A673 (cell line): ENCODE measurements at regions not wholly inside any gene's neighbourhood (a gene's known extent, or its start where the extent isn't known, plus 50 kb on each side); places are given as distances from the start of the nearest gene placed in this dataset.

ENCODE experiments used
- BruUV-seq: library from RNA; stranded (reverse); fragments of 400-500 nt; replicated peaks from 2 replicates; lab custom pipeline; 2021; lab: Mats Ljungman, UMichigan
- CTCF ChIA-PET: fragments of 300-600 bp; sonication (Branson Sonifier 250); formaldehyde crosslinking; loops from one replicate; lab custom pipeline; 2022; ENCODE audit warnings: antibody characterized with exemption; lab: Charles Lee
- POLR2A ChIA-PET: fragments of 300-600 bp; sonication (Branson Sonifier 250); formaldehyde crosslinking; loops from one replicate; lab custom pipeline; 2022; ENCODE audit warnings: antibody characterized with exemption; ENCODE audit not compliant: low non-redundant PET; lab: Charles Lee
- DNase-seq: peaks from one replicate; pipeline ENCODE4 v3.0.0-alpha.2; 2015; ENCODE audit warnings: low spot score
- H3K27ac ChIP-seq: fragments of 200-600 bp; sonication (generic); 2 replicates; pipeline ENCODE4 v1.5.1; 2016; ENCODE audit warnings: mixed run types, low read depth, mild to moderate bottlenecking, mixed read lengths, antibody characterized with exemption, low read length; ENCODE audit not compliant: poor library complexity, severe bottlenecking
- H3K27me3 ChIP-seq: fragments of 200-600 bp; sonication (generic); replicated peaks from 2 replicates; pipeline ENCODE4 v1.6.1; 2017; ENCODE audit warnings: mixed run types, low read depth, mild to moderate bottlenecking, mixed read lengths, antibody characterized with exemption, low read length; ENCODE audit not compliant: insufficient read depth, poor library complexity
- H3K36me3 ChIP-seq: fragments of 200-600 bp; sonication (generic); 2 replicates; pipeline ENCODE4 v1.6.1; 2016; ENCODE audit warnings: mixed run types, mild to moderate bottlenecking, mixed read lengths, antibody characterized with exemption, low read length; ENCODE audit not compliant: insufficient read depth, poor library complexity, severe bottlenecking
- H3K4me1 ChIP-seq: fragments of 200-600 bp; sonication (generic); 2 replicates; pipeline ENCODE4 v1.6.1; 2017; ENCODE audit warnings: mixed run types, mild to moderate bottlenecking, mixed read lengths, antibody characterized with exemption, low read length; ENCODE audit not compliant: insufficient read depth, poor library complexity, severe bottlenecking
- H3K4me3 ChIP-seq: fragments of 200-600 bp; sonication (generic); 2 replicates; pipeline ENCODE4 v1.5.1; 2016; ENCODE audit warnings: low read depth, mixed run types, mild to moderate bottlenecking, mixed read lengths, low read length; ENCODE audit not compliant: poor library complexity, severe bottlenecking
- H3K9me3 ChIP-seq: fragments of 200-600 bp; sonication (generic); 2 replicates; pipeline ENCODE4 v1.6.1; 2016; ENCODE audit warnings: mixed run types, low read depth, mild to moderate bottlenecking, mixed read lengths, antibody characterized with exemption, low read length; ENCODE audit not compliant: poor library complexity, severe bottlenecking
- EZH2 ChIP-seq: fragments of 200-600 bp; sonication (generic); IDR thresholded peaks from 2 replicates; pipeline ENCODE4 v1.6.1; 2017; ENCODE audit warnings: borderline replicate concordance, low read depth, mild to moderate bottlenecking, mixed read lengths, antibody characterized with exemption, low read length; ENCODE audit not compliant: poor library complexity, severe bottlenecking
- intact Hi-C: fragments of 100-400 bp; cut with micrococcal nuclease; formaldehyde crosslinking; loops from one replicate; pipeline ENCODE4 v1.10.0; 2022; ENCODE audit not compliant: unreplicated experiment
- TF ChIP-seq, protein P1 (sequence below): fragments of 300-800, 200-600 bp; sonication (generic); conservative IDR thresholded peaks from 2 replicates; pipeline ENCODE4 v1.5.1; 2017; ENCODE audit warnings: low read depth, mild to moderate bottlenecking, antibody characterized with exemption, low read length, moderate library complexity, mixed read lengths

DNA sequence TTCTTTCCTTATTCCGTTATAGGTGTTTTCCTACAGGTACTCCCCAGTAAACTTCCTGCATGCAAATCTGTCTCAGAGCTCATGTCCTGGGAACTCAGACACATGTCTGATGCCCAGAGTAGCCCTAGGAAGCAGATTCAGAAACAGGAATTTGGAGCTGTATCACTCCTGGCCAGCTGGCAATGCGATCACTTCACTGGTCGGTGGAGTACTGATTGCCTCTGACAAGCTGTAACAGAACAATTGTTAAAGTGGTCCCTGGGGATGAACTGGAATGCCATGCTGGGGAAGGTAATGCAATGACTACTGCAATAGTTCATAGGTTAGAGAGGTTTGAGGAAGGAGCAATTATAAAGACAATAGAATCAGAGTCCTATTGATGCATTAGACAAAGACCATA is 131.6 kb upstream of the DOCK10 start:
- no peaks in the 10 kb centered on the region for H3K27me3 ChIP-seq
- no peaks in the 10 kb centered on the region for H3K9me3 ChIP-seq
- TF ChIP-seq, protein P1, sequence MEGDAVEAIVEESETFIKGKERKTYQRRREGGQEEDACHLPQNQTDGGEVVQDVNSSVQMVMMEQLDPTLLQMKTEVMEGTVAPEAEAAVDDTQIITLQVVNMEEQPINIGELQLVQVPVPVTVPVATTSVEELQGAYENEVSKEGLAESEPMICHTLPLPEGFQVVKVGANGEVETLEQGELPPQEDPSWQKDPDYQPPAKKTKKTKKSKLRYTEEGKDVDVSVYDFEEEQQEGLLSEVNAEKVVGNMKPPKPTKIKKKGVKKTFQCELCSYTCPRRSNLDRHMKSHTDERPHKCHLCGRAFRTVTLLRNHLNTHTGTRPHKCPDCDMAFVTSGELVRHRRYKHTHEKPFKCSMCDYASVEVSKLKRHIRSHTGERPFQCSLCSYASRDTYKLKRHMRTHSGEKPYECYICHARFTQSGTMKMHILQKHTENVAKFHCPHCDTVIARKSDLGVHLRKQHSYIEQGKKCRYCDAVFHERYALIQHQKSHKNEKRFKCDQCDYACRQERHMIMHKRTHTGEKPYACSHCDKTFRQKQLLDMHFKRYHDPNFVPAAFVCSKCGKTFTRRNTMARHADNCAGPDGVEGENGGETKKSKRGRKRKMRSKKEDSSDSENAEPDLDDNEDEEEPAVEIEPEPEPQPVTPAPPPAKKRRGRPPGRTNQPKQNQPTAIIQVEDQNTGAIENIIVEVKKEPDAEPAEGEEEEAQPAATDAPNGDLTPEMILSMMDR: no peak
- no peak for TF ChIP-seq EZH2
- ChIA-PET CTCF (no interaction called here), POLR2A (no interaction called here)
- H3K27ac ChIP-seq: no peak overlapping the region
- DNase-seq: no peak
- intact Hi-C loops: no loop called here
- BruUV-seq: no TSS peak
- H3K36me3 ChIP-seq: no peaks in the 10 kb centered on the region
- no peak overlapping the region for H3K4me3 ChIP-seq
- no peaks in the 10 kb centered on the region for H3K4me1 ChIP-seq

DNA sequence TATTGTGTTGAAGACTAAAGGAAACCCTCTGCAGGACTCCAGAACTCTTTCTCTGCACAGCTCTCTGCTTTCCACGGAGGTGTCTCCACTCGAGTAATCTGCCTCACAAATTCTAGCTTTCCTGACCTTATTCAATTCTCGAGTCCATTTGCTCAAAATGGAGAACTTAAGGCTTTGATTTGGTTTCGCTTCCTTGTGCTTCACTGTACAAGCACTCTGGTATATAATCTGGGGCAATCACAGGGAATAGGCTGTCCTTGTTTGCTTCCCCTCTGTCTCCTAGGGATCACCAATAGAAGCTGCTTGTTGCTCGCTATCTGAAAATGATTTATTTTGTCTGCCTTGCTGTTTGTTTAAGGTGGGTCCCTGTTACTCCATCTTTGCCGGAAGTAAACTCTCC is 129.1 kb upstream of the DOCK10 start:
- ChIA-PET CTCF (no interaction called here), POLR2A (no interaction called here)
- BruUV-seq: no TSS peak
- no peak overlapping the region for H3K27ac ChIP-seq
- no peak for DNase-seq
- H3K4me1 ChIP-seq: no peaks in the 10 kb centered on the region
- no peak overlapping the region for H3K4me3 ChIP-seq
- intact Hi-C loops: no loop called here
- H3K9me3 ChIP-seq: no peaks in the 10 kb centered on the region
- TF ChIP-seq, protein P1: no peak
- TF ChIP-seq EZH2: no peak
- no peaks in the 10 kb centered on the region for H3K36me3 ChIP-seq
- H3K27me3 ChIP-seq: no peaks in the 10 kb centered on the region

DNA sequence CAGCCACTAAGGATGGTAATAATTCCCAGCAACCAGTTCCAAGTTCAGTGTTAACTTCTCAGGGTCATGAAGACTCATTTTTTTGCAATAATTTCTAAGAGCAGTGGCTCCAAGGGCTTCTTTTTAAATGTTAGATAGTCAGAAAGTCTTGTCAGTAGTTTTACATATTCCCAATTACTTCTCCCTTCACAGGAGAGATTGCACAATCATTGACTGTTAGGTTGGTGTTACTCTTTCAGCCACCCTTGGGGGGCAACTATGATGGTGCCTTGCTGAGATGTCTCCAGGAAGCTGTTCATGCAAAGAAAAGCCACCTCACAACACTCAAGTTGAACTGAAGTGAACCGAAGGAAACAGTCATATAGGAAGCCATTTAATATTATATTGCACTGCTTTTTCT is 127.9 kb upstream of the DOCK10 start:
- Histone ChIP-seq H3K36me3 (no peaks in the 10 kb centered on the region), H3K4me1 (no peaks in the 10 kb centered on the region), H3K9me3 (no peaks in the 10 kb centered on the region), H3K27ac (no peak overlapping the region), H3K4me3 (no peak overlapping the region), H3K27me3 (no peaks in the 10 kb centered on the region)
- TF ChIP-seq, protein P1: no peak
- no peak for TF ChIP-seq EZH2
- BruUV-seq: no TSS peak
- intact Hi-C loops: no loop called here
- DNase-seq: no peak
- ChIA-PET CTCF (no interaction called here), POLR2A (no interaction called here)
